ENCODE measurements at regions not wholly inside any gene's neighbourhood (a gene's known extent, or its start where the extent isn't known, plus 50 kb on each side); places are given as distances from the start of the nearest gene placed in this dataset.

DNA sequence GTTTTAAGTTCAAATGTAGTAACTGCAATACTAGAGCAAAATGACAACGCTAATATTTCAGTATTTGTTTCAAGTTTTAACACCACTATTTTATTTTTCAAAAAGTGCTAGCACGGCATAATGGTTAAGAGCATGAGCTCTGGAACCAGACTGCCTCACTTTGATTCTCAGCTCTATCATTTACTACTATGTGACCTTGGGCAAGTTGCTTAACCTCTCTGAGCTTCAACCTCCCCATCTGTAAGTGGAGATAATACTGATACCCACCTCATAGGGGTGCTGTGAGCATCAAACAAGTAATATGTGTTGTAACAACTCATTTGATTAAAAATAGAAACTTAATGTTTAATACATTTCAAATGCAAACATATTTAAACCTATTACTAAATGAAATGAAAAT is 115.4 kb upstream of the NPHP3 start:
- CTCF ChIA-PET: no interaction called here
- no peaks in the 10 kb centered on the region for H3K4me1 Mint-ChIP-seq
- DNase-seq (no peak), ATAC-seq (no peak)
- peaks cover 3% of the 10 kb centered on the region for H3K27me3 Mint-ChIP-seq
- no peak overlapping the region for H3K4me3 Mint-ChIP-seq
- no peaks in the 10 kb centered on the region for H3K36me3 Mint-ChIP-seq
- no peaks in the 10 kb centered on the region for H3K9me3 Mint-ChIP-seq (ENCODE audit: low read depth)
- H3K27ac Mint-ChIP-seq: no peak overlapping the region

DNA sequence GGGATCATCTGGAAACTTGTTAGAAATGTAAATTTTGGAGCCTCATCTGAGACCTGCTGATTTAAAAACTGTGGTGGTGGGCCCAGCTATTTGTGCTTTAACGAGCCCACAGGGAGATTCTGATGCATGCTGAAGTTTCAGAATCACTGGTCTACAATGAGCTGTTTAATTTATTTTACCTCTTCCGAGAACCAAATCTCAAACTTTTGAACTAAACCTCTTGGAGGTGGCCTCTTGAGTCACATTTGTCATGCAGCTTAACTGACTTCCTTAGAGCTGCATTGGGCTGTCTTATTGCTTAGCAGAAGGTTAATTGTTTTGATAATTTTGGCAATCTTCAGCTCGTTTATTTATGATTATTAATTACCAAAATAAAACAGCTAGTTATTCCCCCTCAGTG is 112.1 kb upstream of the NPHP3 start:
- H3K4me3 Mint-ChIP-seq: no peak overlapping the region
- no peaks in the 10 kb centered on the region for H3K4me1 Mint-ChIP-seq

GRCh38 chr3:132829101-132829500 is 106.9 kb upstream of the NPHP3 start:
- ATAC-seq (no peak), DNase-seq (no peak)
- Mint-ChIP-seq H3K4me3 (no peak overlapping the region), H3K36me3 (no peaks in the 10 kb centered on the region), H3K9me3 (ENCODE audit: low read depth) (no peaks in the 10 kb centered on the region), H3K27me3 (no peaks in the 10 kb centered on the region), H3K27ac (no peak overlapping the region), H3K4me1 (no peaks in the 10 kb centered on the region)
- CTCF ChIA-PET: no interaction called here

More for the DNA sequence above, 112.1 kb upstream of the NPHP3 start:
- ATAC-seq: no peak
- CTCF ChIA-PET: no interaction called here
- no peaks in the 10 kb centered on the region for H3K27me3 Mint-ChIP-seq
- H3K27ac Mint-ChIP-seq: no peak overlapping the region
- no peaks in the 10 kb centered on the region for H3K36me3 Mint-ChIP-seq
- DNase-seq: no peak
- H3K9me3 Mint-ChIP-seq (ENCODE audit: low read depth): no peaks in the 10 kb centered on the region

- ATAC-seq (no peak), DNase-seq (no peak)
- CTCF ChIA-PET: no interaction called here
- no peaks in the 10 kb centered on the region for H3K36me3 Mint-ChIP-seq
- H3K4me3 Mint-ChIP-seq: no peak overlapping the region
- no peaks in the 10 kb centered on the region for H3K4me1 Mint-ChIP-seq
- H3K27ac Mint-ChIP-seq: no peak overlapping the region
- peaks cover 7% of the 10 kb centered on the region for H3K27me3 Mint-ChIP-seq
- no peaks in the 10 kb centered on the region for H3K9me3 Mint-ChIP-seq (ENCODE audit: low read depth)
These were observed 100.6 kb upstream of the NPHP3 start for GRCh38 chr3:132822837-132823236.

- peaks cover 7% of the 10 kb centered on the region for H3K27me3 Mint-ChIP-seq
- CTCF ChIA-PET: no interaction called here
- H3K27ac Mint-ChIP-seq: no peak overlapping the region
- no peak overlapping the region for H3K4me3 Mint-ChIP-seq
- H3K36me3 Mint-ChIP-seq: no peaks in the 10 kb centered on the region
- no peaks in the 10 kb centered on the region for H3K4me1 Mint-ChIP-seq
- no peaks in the 10 kb centered on the region for H3K9me3 Mint-ChIP-seq (ENCODE audit: low read depth)
- ATAC-seq (no peak), DNase-seq (no peak)
These were observed 100.1 kb upstream of the NPHP3 start for GRCh38 chr3:132822266-132822665.

DNA sequence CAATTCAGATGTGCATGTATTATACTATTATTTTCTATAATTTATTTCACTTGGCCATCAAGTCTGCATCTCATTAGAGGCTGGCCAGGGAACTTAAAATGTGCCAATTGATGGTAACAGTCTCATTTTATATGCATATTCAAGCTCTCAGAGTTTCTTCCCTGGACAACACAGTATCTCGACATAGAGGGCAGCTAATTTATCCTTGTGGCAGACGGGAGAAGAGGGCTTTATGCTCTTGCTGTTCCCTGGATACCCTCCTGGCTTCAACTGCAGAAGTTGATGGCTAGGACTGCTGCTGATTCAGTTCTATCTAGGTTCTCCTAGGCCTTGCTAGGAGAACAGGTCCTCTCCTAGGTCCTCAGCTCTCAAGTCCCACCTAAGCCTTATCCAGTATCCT is 99.1 kb upstream of the NPHP3 start:
- ATAC-seq: no peak
- no peaks in the 10 kb centered on the region for H3K9me3 Mint-ChIP-seq (ENCODE audit: low read depth)
- no peaks in the 10 kb centered on the region for H3K36me3 Mint-ChIP-seq
- CTCF ChIA-PET: no interaction called here
- H3K27me3 Mint-ChIP-seq: peaks cover 7% of the 10 kb centered on the region
- no peak overlapping the region for H3K27ac Mint-ChIP-seq
- no peak overlapping the region for H3K4me3 Mint-ChIP-seq
- no peaks in the 10 kb centered on the region for H3K4me1 Mint-ChIP-seq
- no peak for DNase-seq

DNA sequence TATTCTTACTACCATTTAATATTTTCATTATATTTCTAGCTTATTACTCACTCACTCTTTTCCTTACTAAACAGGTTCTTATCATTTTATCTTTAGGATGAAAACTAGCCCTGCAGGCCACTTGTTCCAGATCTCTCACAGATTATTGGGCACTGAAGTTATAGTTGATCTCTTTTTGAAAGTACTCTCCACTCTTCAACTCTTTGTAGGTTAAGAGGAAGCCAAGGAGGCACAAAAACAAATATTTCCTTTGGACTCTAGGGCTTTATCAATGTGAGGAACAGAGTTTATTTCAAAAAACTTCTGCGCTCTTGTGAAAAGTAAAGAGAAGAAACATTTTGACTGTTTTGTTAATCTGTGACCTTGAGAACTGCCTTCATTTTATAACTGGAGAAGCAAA is 96.0 kb upstream of the NPHP3 start:
- Mint-ChIP-seq H3K4me3 (no peak overlapping the region), H3K9me3 (ENCODE audit: low read depth) (no peaks in the 10 kb centered on the region), H3K36me3 (no peaks in the 10 kb centered on the region), H3K27ac (no peak overlapping the region), H3K27me3 (peaks cover 9% of the 10 kb centered on the region), H3K4me1 (no peaks in the 10 kb centered on the region)
- ATAC-seq (no peak), DNase-seq (no peak)
- CTCF ChIA-PET: no interaction called here

- H3K27ac Mint-ChIP-seq: no peak overlapping the region
- H3K27me3 Mint-ChIP-seq: peaks cover 9% of the 10 kb centered on the region
- H3K9me3 Mint-ChIP-seq (ENCODE audit: low read depth): no peaks in the 10 kb centered on the region
- CTCF ChIA-PET: no interaction called here
- no peaks in the 10 kb centered on the region for H3K36me3 Mint-ChIP-seq
- DNase-seq (no peak), ATAC-seq (no peak)
- H3K4me3 Mint-ChIP-seq: no peak overlapping the region
- no peaks in the 10 kb centered on the region for H3K4me1 Mint-ChIP-seq
These were observed 95.5 kb upstream of the NPHP3 start for GRCh38 chr3:132817646-132818177.

- Mint-ChIP-seq H3K27me3 (no peaks in the 10 kb centered on the region), H3K27ac (no peak overlapping the region), H3K36me3 (no peaks in the 10 kb centered on the region), H3K9me3 (ENCODE audit: low read depth) (no peaks in the 10 kb centered on the region), H3K4me3 (no peak overlapping the region), H3K4me1 (no peaks in the 10 kb centered on the region)
- DNase-seq (no peak), ATAC-seq (no peak)
- CTCF ChIA-PET: no interaction called here
These were observed 82.9 kb upstream of the NPHP3 start for GRCh38 chr3:132805071-132805470.

DNA sequence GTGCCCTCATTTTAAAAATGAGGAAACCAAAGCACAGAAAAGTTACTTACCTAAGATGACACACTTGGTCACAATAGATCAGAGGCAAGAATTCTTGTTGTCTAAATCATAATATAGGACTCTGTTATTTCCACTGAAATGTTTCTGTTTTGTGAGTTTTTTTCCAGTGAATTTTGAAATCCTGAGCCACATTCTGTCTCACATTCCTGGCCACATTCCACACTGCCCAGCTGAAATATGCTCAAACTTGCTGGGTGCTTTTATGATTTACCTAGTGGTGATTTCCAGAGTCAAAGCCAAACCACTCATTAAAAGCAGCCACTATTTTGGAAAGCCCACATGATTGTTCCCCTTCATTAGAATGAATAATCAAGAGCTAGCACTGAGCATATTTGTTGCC is 82.3 kb upstream of the NPHP3 start:
- Mint-ChIP-seq H3K9me3 (ENCODE audit: low read depth) (no peaks in the 10 kb centered on the region), H3K4me1 (no peaks in the 10 kb centered on the region), H3K4me3 (no peak overlapping the region), H3K36me3 (no peaks in the 10 kb centered on the region), H3K27ac (no peak overlapping the region), H3K27me3 (no peaks in the 10 kb centered on the region)
- no peak for DNase-seq
- ATAC-seq: no peak
- CTCF ChIA-PET: no interaction called here

DNA sequence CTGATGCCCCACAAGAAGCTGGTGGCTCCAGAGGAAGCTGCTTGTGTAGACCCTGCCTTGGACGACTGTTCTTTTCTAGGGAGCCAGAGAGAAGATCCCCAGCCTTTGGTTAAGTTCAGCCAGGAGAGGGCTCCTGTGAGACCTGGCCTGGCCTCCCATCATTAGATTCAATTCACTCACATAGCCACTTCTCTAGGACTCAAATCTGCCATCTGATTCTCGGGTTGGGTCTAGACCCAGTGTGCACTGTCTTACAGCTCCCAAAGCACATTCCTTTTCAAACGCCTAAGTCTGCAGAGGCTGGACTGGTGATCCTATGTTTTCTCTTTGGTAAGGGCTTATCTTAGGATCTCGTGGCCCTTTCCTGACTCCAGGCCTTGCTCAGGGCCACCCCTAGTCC is 81.7 kb upstream of the NPHP3 start:
- no peak for DNase-seq
- H3K36me3 Mint-ChIP-seq: no peaks in the 10 kb centered on the region
- CTCF ChIA-PET: no interaction called here
- H3K27me3 Mint-ChIP-seq: no peaks in the 10 kb centered on the region
- no peaks in the 10 kb centered on the region for H3K9me3 Mint-ChIP-seq (ENCODE audit: low read depth)
- H3K27ac Mint-ChIP-seq: no peak overlapping the region
- no peak overlapping the region for H3K4me3 Mint-ChIP-seq
- ATAC-seq: no peak
- no peaks in the 10 kb centered on the region for H3K4me1 Mint-ChIP-seq

DNA sequence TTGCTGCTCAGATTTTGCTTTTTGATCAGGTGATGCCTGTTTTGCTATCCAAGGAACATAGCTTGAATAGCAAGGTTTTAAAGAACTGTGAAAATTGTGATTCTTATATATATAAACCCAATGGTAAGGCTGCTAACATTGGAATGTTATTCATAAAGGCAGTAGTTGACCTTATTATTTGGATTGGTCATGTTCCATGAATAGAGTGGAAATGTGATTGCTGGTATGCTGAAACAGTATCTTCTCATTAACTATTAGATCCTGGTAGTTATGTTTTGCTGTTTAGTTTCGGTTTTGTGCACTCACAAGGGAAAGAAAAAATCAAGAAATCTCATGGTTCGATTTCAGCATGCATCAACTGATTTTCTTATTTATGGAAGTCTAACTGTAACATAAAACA is 78.7 kb upstream of the NPHP3 start:
- CTCF ChIA-PET: no interaction called here
- Mint-ChIP-seq H3K36me3 (no peaks in the 10 kb centered on the region), H3K27me3 (no peaks in the 10 kb centered on the region), H3K27ac (no peak overlapping the region), H3K4me1 (no peaks in the 10 kb centered on the region), H3K4me3 (no peak overlapping the region), H3K9me3 (ENCODE audit: low read depth) (no peaks in the 10 kb centered on the region)
- no peak for ATAC-seq
- DNase-seq: no peak

DNA sequence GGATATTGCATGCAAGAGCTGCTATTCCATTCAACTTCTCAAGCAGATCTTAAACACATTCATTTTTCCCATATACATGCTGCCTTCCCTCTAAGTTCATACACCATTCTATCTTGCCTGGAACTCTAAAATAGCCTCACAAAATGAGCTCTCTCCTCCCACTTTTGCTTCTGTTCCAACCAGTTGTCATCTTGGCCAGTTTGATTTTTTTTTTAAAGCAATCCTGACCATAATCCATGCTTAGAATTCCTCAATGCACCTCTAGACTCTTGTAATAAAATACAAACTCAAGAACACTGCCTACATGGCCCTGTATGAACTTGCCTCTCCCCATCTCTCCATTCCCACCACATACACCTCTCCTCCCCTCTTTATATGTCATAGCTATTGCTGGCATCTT is 68.6 kb upstream of the NPHP3 start:
- no peaks in the 10 kb centered on the region for H3K9me3 Mint-ChIP-seq (ENCODE audit: low read depth)
- no peaks in the 10 kb centered on the region for H3K36me3 Mint-ChIP-seq
- no peak for DNase-seq
- H3K27me3 Mint-ChIP-seq: peaks cover 24% of the 10 kb centered on the region
- H3K27ac Mint-ChIP-seq: no peak overlapping the region
- CTCF ChIA-PET: no interaction called here
- ATAC-seq: no peak
- no peaks in the 10 kb centered on the region for H3K4me1 Mint-ChIP-seq
- no peak overlapping the region for H3K4me3 Mint-ChIP-seq

GRCh38 chr3:132789959-132790358 is 67.8 kb upstream of the NPHP3 start:
- Mint-ChIP-seq H3K4me3 (no peak overlapping the region), H3K4me1 (no peaks in the 10 kb centered on the region), H3K27me3 (peaks cover 28% of the 10 kb centered on the region), H3K36me3 (no peaks in the 10 kb centered on the region), H3K27ac (no peak overlapping the region), H3K9me3 (ENCODE audit: low read depth) (no peaks in the 10 kb centered on the region)
- DNase-seq (no peak), ATAC-seq (no peak)
- CTCF ChIA-PET: no interaction called here

- CTCF ChIA-PET: no interaction called here
- Mint-ChIP-seq H3K9me3 (ENCODE audit: low read depth) (no peaks in the 10 kb centered on the region), H3K4me3 (no peak overlapping the region), H3K36me3 (no peaks in the 10 kb centered on the region), H3K4me1 (no peaks in the 10 kb centered on the region), H3K27ac (no peak overlapping the region), H3K27me3 (peaks cover 27% of the 10 kb centered on the region)
- no peak for DNase-seq
- ATAC-seq: no peak
These were observed 66.1 kb upstream of the NPHP3 start for GRCh38 chr3:132788301-132788671.

All from activated CD8-positive, alpha-beta memory T cell treated with anti-CD3 and anti-CD28 coated beads, Interleukin-2, amount 10 ng/mL, durations not matched to agents 7 days and 5 days (primary cell).